ENCODE measurements at regions not wholly inside any gene's neighbourhood (a gene's known extent, or its start where the extent isn't known, plus 50 kb on each side); places are given as distances from the start of the nearest gene placed in this dataset.

- Mint-ChIP-seq H3K9me3 (no peaks in the 10 kb centered on the region), H3K4me3 (no peak overlapping the region), H3K27ac (no peak overlapping the region), H3K36me3 (ENCODE audit: low read depth) (no peaks in the 10 kb centered on the region), H3K4me1 (peaks cover 7% of the 10 kb centered on the region; the same call in 2 of the 3 replicates), H3K27me3 (ENCODE audit: insufficient read depth, low read depth, poor library complexity) (peaks cover 3% of the 10 kb centered on the region)
- ATAC-seq (no peak), DNase-seq (ENCODE audit: low spot score) (no peak)
- Histone ChIP-seq H3F3A (replicated peaks; ENCODE audit: low read depth) (no peaks in the 10 kb centered on the region), H3K4me3 (no peak overlapping the region), H2AFZ (no peak overlapping the region), H3K4me1 (ENCODE audit: insufficient read depth) (no peaks in the 10 kb centered on the region), H3K36me3 (ENCODE audit: insufficient read depth) (no peaks in the 10 kb centered on the region), H3K79me2 (replicated peaks; ENCODE audit: insufficient read depth) (no peaks in the 10 kb centered on the region), H3K9me2 (ENCODE audit: insufficient read depth) (no peaks in the 10 kb centered on the region), H3K27me3 (ENCODE audit: insufficient read depth) (no peaks in the 10 kb centered on the region), H3K4me2 (no peak overlapping the region), H3K27ac (ENCODE audit: low read depth) (no peak overlapping the region), H4K20me1 (replicated peaks; ENCODE audit: insufficient read depth) (no peaks in the 10 kb centered on the region)
- TF ChIP-seq ETS1 (IDR thresholded peaks at IDR 0.05) (no peak), NANOG (IDR thresholded peaks at IDR 0.05; ENCODE audit: borderline replicate concordance) (no peak), JUNB (IDR thresholded peaks at IDR 0.05; ENCODE audit: unreplicated experiment) (no peak), EZH2phosphoT487 (IDR thresholded peaks at IDR 0.05; ENCODE audit: unreplicated experiment) (no peak), EZH2 (IDR thresholded peaks at IDR 0.05; ENCODE audit: low read depth, unreplicated experiment) (no peak), ZNF331 (CRISPR knock-in tag; IDR thresholded peaks at IDR 0.05; ENCODE audit: low read depth) (no peak), ZNF114 (CRISPR knock-in tag; IDR thresholded peaks at IDR 0.05) (no peak), REST (IDR thresholded peaks at IDR 0.05; ENCODE audit: unreplicated experiment) (no peak), ZNF462 (CRISPR knock-in tag; IDR thresholded peaks at IDR 0.05) (no peak), POLR2AphosphoS5 (IDR thresholded peaks at IDR 0.05; ENCODE audit: low read depth) (no peak), CTCF (conservative IDR thresholded peaks at IDR 0.05; ENCODE audit: low read depth in 2 of 2) (no peak), CREB1 (CRISPR knock-in tag; IDR thresholded peaks at IDR 0.05; ENCODE audit: low read depth) (no peak), STAT1 (IDR thresholded peaks at IDR 0.05; ENCODE audit: unreplicated experiment) (no peak)
Measured at GRCh38 chr9:74044844-74045243, 452.3 kb upstream of the RORB start.
